NOMO-1 treated with DMSO at 0.1 percent for 48 hours (cell line): ENCODE measurements at regions not wholly inside any gene's neighbourhood (a gene's known extent, or its start where the extent isn't known, plus 50 kb on each side); places are given as distances from the start of the nearest gene placed in this dataset.

Experiments
- DNase-seq: peaks from one replicate; lab custom pipeline; 2025; ENCODE audit not compliant: unreplicated experiment; lab: John Stamatoyannopoulos, UW

DNA sequence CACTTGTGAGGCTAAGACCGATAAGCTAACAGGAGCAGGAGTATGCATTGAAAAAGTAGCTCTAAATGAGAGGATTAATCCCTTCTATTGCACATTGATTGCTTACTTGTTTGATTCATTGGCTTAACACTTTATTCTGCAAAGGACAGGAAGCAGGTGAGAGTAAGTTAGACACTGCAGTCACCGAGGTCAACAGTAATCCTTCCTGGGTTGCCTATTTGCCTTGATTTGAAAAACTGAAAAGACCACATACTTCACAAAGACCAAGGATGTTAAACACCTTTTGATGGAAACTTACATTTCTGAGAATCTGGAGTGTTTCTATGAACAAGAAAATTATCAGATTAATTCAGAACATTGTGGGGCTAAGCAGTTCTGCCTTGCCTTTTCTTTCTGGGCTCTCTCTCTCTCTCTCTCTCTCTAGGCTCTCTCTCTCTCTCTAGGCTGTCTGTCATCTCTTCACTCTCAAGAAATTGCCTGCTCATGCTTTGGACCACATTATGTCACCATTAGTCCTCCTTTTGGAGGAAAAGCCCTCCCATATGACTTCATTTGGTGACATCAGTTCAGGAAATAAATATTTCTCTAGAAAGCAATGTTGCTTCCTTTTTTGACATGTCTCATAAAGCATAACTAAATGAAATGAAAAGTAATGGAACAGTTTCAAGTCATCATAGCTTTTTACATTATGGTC is 103.8 kb downstream of the TNFSF18 start:
- DNase-seq, result no peak

DNA sequence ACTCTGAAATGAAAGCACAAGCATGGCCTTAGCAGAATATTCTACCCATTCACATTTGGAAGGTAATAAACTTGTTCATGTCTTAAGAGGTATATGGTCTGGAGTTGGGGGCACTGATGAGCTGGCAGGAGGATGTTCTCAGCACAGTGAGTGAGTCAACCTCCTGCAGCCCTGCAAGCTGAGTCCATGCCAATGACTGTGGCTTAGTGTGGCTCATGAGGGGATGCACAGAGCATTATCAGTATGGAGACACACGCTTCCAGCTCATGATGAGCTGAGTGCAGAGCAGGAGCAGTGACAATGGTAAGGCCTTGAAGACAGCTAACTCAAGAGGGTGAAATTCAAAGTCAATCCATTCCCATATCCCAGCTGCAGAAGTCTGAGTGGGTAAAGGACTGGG is 102.3 kb downstream of the TNFSF18 start:
- DNase-seq, result no peak

DNA sequence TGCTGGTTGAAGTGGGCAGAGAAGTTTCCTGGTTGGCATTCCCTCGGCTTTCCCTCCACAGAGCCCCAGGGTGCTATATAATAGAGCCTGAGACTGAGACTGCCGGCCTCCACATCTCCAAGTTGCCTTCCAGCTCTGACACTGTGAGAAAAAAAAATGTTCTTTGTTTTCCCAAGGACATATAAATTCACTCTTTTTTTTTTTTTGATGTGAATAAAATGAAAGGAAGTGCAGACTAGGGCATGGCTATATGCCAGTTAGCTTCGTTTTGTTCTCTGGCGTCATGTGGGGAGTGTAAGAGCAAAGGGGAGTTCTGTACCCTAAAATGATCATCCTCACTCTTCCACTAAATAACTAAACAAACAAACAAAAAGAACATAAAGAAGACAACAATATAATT is 101.6 kb downstream of the TNFSF18 start:
- DNase-seq, result no peak

DNA sequence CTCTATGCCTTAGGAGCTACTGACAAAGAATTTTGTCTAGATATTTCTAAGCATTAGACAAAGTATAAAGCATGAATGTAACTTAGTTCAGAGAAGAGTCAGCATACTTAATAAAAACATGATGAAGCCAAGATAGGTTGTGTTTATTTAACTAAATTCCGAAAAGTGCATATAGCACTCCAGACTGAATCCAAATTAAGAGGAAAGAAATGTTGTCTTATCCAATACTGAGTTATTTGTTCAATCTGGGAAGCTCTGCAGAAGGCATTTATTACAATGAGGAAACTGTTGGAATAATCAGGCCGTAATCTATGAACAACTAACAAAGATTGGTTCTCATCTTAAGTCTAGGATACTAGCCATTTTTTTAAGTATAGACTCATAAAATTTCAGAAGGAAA is 100.2 kb downstream of the TNFSF18 start:
- no peak for DNase-seq

DNA sequence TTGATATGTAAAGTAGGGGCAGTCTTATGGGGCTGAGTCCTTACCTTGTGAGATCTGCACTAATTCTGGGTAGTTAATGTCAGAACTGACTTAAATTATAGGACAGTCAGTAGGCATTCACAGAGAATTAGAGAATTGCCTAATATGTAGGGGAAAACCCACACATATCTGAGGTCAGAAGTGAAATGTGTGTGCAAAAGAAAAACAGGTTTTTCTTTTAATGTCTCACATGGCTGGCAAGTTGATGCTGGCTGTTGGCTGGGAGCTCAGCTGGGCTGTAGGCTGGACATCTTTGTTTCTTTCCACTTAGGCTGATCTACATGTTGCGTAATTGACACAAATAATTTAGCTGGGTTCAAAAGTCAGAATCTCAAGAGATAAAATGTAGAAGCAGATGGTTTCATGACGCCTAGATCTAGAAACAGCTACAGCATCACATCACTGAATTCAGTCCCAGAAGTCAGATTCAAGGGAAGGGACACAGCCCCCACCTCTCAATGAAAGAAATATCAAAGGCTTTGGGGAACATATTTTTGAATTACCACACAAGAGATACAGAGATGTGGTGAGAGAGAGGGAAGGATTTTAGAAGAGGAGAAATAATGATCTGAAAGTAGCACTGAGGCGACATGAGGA is 98.9 kb downstream of the TNFSF18 start:
- DNase-seq, result no peak

DNA sequence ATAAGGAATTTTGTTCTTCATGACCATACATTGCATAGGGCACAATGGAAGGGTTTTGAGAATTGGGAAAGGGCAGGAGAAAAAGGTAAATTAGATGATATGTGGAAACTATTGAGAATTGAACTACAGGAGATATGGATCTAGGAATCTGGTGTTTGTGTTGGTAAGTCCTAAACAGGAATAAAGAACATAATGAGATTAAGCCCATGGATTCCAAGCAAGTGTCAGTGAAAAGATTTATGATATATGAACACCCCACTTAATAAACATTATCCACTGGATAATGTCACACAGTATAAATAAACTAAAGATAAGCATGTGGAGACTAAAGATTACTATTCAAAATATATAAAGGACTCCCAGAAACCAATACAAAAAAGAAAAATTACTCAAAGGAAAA is 98.2 kb downstream of the TNFSF18 start:
- DNase-seq, result no peak

DNA sequence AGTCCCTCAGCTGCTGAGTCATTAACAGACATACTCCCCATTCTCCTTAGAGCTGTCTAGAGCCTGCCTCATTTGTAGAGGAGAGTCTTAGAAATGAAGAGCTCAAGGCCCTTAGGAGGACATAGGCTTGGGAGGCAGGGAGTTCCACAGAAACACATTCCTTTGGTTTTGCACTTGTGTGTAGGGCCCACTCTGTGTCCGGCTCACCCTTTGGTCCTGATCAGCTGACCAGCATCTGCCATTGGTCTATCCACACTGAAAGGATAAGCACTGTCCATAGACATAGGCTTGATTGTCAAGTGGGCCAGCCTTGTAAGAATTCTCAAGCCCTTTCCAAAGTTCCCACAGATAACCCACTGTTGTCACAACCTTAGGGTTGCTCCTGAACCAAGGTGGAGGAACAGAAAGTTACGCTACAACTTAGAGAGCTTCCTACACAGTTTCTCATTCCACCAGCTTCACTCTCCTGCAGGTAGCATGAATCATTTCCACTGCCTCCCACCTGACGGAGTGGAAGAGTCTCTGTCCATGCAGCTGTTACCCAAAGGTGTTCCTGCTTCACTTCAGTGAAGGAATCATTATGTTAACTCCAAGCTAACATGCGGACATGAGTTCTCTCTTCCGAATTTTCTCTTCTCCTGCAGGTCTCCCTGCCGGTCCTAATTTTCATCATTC is 96.1 kb downstream of the TNFSF18 start:
- no peak for DNase-seq

DNA sequence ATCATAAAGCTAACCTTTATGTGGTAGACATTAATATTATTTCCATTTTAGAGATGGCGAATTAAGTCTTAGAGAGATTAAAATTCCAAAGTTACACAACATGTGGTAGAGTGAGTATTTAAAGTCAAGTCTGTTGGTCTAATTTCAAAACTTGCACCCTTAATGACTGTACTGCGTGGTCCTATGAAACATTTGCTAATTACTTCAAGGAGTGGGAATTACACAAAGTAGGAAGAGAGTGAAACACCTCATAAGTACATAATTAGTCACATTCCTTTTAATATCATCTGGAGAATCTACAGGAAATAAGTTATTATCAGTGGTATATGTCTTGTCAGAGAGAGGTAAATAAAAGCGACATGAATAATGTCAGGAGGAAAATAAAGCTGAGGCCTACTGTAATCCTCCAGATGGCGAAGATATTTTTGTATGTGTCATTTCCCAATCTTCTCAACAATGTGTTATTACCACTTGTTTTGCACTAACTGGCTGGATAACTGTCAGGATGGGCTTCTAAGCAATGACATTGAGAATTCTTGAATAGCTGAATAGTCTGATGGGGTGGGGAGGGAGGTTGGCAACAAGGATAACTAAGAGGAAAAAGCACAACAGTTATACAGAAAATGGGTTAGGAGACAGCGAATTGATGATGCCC is 95.5 kb downstream of the TNFSF18 start:
- DNase-seq, result no peak

DNA sequence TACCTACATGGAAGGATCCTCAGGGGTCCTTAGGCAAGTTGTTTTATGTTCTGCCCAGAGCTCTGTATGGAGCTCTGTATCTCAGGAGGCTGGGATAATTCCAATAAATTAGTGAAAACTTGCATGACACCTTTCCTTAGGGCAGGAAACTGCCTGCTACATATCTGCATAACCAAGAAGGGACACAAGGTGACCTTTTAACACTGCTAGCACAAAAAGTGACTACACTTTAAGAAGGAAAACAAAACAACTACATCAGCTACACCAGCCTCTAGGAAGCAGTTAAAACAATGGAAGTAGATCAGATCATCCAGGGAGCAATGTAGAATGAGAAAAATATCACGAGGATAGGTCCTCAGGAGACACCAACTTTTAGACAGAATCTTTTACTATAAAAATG is 93.9 kb downstream of the TNFSF18 start:
- no peak for DNase-seq

DNA sequence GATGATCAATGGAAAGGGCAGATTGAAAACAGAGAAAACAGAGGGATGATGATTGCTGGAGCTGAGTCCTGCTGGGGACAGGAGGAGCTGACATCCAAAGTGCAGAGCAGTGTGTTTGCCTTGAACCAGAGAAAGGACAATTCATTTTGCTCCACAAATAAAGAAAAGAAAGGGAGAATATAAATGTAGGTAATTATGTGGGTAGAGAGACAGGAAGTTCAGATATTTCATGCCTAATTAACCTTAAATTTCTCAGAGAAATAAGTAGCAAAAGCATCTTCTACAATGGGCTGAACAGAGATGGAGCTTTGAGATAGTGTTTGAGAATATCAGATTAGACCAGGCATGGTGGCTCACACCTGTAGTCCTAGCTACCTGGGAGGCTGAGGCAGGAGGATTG is 93.2 kb downstream of the TNFSF18 start:
- no peak for DNase-seq

DNA sequence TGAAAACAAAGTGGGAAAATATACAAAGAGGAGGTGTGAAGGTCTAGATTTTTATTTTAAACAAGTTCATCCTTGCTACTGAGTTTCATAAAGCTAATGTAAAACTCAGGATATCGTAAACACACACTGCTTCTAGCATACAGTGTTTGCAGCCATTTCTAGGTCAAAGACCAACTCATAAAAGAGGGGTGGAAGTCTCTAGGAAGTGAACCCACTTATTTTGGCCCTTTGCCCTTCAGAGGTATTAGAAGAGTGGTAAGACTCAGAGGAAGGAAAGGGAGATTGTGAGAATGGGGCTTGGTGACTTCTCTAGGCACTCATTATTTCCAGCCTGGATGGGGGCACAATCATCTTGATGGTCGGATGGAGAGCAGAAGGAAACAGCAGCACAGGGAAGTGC is 91.2 kb downstream of the TNFSF18 start:
- DNase-seq, result no peak

DNA sequence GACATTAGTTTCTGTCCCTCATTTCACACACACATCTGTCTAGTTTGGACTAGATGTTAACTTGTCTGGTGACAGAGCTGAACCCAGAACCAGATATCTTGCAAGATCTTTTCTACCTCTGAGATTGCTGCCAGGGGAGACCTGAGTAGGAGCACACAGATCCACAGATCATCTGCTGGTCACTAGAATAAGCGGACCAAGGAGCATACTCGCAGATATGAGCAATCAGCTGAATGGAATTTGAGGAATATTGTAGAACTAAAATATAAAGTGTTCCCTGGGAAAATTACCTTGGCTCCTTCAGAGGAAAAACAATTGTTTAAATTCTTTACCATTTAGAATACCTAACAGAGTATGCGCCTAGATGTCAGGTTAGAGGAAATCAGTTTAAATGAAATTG is 90.7 kb downstream of the TNFSF18 start:
- no peak for DNase-seq

DNA sequence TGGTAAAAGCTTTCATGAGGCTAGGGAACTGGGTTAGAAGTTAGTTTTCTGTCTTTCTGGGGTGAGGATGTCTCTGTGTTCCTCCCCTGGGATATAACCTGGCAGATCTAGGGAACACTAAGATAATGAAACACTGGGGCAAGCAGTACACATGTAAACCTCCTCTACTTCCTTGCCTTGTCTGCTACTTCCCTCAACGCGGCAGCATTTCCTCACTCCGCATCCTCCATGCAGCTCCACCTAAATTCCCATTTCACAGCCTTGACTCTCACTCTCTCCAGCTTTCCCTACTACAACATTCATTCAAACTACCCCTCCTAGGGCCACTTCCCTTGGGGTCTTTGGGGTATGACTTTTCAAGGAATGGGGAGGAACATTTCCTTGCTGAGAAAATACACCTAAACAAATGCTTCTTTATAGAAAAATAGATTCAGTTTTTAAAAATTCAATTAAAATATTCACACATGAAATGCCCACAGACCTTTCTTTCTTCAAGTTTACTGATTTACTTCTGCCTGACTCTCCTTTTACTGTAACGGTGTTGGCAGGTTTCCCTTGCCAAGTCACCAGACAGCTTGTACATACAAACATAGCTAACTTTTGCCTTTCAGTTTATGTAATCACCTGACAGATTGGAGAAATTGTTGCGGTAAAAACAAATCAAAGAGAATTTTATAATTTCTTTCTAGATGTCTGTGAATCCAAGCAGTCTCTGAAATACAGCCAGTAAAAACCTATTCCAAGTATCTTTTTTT is 90.1 kb downstream of the TNFSF18 start:
- no peak for DNase-seq

DNA sequence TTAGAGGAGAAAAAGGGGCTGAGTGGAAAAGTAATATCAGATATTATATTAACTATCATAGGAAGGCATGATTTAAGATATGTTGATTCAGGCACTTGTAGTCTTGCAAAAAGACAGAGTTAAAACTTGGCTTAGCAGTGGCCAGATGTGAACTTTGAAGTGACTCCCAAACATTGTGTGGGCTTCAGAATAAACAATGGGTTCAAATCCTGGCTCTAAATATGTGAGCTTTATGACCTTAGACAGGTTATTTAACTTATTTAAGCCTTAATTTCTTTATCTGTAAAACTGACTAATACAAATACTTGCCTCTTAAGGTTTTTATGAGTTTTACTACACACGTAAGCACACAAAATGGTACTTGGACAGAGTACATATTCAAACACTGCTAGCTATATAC is 85.9 kb downstream of the TNFSF18 start:
- DNase-seq, result no peak

DNA sequence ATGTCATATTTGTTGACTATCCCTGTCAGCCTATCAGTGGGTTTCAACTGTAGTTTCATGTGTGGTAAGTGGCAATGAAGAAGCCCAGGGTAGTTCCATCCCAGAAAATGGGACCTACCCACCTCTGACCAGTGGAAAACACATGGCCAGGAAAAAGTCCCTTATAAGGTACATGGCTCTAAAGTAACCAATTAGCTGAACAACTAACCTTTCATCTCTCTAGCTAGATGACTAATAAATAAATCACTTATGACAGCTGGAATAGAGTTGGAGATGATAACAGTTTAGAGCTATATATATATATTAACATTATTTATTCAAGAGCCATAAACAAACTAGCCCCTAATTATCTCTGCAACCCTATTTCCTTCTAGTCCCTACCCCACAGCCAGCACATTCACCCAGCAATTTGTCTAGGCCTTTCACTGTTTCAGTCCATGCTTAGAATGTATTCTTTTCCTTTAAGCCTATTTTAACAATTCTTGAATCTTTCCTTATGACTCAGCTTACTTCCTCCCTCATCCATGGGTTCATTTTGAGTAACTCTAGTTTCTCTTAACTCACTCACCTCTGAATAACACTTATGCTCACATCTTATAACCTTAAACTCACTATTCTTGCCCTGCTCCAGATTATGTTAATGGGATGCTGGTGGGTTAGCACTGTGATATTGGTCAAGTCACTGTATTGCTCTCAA is 83.7 kb downstream of the TNFSF18 start:
- no peak for DNase-seq

DNA sequence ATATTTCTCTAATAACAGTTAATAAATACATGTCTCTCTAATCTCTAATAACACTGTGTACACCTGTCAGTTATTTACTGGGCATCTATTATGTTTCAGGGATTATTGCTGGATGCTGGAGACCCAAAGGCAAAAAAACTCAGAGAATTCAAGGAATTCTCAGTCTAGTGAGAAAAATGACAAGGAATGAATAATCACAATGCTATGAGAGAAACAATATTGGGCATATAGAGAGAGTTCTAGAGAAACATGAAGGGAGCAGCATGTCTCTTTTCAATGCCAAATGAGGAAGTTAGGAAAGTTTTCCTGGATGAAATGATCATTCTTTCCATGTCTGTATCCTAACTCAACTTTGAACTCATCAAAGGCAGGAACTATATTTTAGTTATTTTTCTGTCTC is 82.8 kb downstream of the TNFSF18 start:
- no peak for DNase-seq

DNA sequence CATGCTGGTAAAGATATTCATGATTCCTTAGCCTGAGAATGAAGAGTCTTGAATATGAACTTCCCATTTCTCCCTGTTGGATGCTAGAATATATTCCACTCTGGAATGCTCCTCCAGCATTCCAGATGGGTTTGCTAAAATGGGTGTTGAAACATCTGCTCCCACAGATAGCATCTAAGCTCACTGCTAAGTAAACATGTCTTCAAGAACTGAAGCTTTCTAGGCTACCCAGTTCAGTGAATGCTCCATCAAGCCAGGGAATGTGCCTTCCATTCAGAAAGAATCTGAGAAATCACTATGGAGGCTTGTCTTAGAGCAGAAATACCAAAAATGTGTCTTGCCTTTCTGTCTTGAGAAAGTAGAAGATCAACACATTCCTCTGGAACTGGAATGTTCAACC is 81.1 kb downstream of the TNFSF18 start:
- DNase-seq, result no peak

DNA sequence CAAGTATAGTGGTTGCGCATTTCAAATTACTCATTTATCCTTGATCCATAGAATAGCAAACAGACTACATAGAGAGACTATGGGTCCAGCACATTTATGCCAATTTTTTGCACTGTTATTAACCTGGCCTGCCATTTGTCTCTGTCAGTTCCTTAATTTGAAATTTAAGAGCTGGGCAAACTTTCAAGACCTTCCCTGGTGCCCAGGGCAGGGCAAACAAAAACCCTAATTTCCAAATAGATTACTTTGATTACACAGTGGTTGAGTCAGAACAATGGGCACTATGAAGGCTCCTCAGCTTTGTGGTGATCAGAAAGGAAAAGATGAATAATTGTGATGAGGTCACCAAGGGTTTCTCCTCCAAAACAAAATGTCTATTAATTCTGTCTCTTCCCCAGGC is 80.6 kb downstream of the TNFSF18 start:
- DNase-seq, result no peak

DNA sequence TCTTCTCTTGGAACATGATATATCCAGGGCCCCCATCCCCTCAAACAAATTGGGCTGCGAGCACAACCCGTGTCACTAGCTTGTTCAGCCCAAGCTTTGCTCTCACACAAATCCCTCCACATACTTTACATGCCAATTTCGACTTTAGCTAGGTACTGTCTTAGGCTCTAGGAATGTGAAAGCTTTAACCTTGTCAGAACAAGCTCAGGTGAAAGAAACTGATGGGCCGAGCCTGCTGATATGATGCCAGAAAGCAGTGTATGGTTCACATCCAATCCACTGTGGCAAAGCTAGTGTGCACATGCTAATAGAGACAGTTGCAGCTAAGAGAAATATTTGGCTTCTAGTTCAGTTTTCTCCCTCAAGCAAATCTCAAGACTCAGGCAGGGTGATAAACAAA is 79.5 kb downstream of the TNFSF18 start:
- DNase-seq, result no peak

DNA sequence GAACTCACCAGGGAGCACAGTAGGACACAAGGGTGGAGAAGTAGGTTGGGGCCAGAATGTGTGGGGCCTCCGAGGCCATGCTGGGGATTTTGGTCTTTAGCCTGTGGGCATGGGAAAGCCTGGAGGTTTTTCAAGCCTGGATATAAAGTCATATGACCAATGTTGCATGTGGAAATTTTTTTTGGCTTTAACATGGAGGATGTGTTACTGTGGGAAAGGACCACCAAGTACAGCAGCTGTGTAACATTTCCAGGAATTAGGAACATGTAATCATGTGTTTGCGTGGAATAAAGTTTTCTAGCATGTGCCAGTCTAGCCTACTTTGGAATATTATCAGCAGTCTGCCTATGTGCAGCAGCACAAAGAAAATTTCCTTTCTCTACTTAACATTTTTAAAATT is 78.5 kb downstream of the TNFSF18 start:
- no peak for DNase-seq

DNA sequence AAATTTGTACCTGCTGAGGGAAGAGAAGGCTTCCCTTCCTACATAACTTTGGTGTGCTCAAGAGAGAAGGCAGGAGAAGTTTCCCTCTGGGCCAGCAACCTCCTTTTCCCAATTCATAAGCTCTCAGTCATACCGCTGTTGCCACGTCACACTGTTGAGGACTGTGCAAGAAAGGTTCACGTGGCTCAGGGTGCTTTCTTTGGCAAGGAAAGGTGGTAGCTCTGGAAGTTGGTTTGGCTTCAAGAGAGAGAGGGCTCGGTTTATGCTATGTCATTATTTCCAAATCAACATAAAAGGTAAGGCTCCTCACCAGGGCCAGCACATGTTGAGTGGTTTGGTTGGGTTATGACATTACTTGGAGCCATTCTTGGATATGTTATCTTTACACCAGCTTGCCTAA is 77.3 kb downstream of the TNFSF18 start:
- DNase-seq, result no peak
